Ovary (tissue), 7 donors: ENCODE measurements at regions not wholly inside any gene's neighbourhood (a gene's known extent, or its start where the extent isn't known, plus 50 kb on each side); places are given as distances from the start of the nearest gene placed in this dataset.

Experiments
- DNase-seq, 5 donors: peaks; one replicate each; pipeline ENCODE4 v3.0.0-alpha.2; 2019 to 2020
- H3K27ac ChIP-seq, 2 donors: fragments of 200-600 bp; one replicate each; pipeline versions ENCODE4 v1.5.1 to v1.8.0; 2019 to 2022
- H3K27me3 ChIP-seq: fragments of 200-600 bp; one replicate; pipeline ENCODE4 v1.8.0; 2022
- H3K36me3 ChIP-seq: fragments of 200-600 bp; sonication (generic); one replicate; pipeline ENCODE4 v1.5.1; 2019
- H3K4me1 ChIP-seq: one replicate; pipeline ENCODE4 v1.8.1; 2013; ENCODE audit warnings: mild to moderate bottlenecking, moderate library complexity; ENCODE audit not compliant: insufficient read depth
- H3K4me3 ChIP-seq: fragments of 200-600 bp; sonication (generic); one replicate; pipeline ENCODE4 v1.5.1; 2017
- H3K9me3 ChIP-seq, 2 donors: fragments of 200-600 bp in 1 of 2; sonication (generic) in 1 of 2; one replicate each; pipeline versions ENCODE4 v1.5.1 to v1.8.1; 2013 to 2019; ENCODE audit warnings: mild to moderate bottlenecking in 1 of 2, moderate library complexity in 1 of 2
- EP300 ChIP-seq: sonication (generic); formaldehyde crosslinking; IDR thresholded peaks from one replicate; pipeline ENCODE4 v1.6.1; 2017; ENCODE audit warnings: antibody characterized with exemption
- POLR2A ChIP-seq: fragments of 450-650 bp; IDR thresholded peaks from one replicate; pipeline ENCODE4 v1.6.1; 2017; ENCODE audit warnings: antibody characterized with exemption, mild to moderate bottlenecking, moderate library complexity
- WGBS, 3 donors: extraction: QIAGEN DNeasy Blood & Tissue Kit in 1 of 3; methylation state at CpG; one replicate each; pipeline versions ENCODE4 v1.1.5 to v1.1.7; 2013 to 2017; 5-methylcytosine and 5-hydroxymethylcytosine counted together
- intact Hi-C, 4 donors: fragments of 100-400 bp; cut with DNase I; formaldehyde crosslinking; loops; one replicate each; pipeline versions ENCODE4 v1.11.0 to v1.15.1; 2022 to 2023
- TF ChIP-seq, protein P1 (sequence below), 3 donors: fragments of 450-650 bp in 2 of 3; fragments of 200-600 bp in 1 of 3; IDR thresholded peaks; one replicate each; pipeline versions ENCODE4 v1.5.1 to v1.8.0; 2016 to 2022; ENCODE audit warnings: antibody characterized with exemption in 3 of 3, mild to moderate bottlenecking in 1 of 3
- donor health status: DM: no; HTN: no; CAD: no; lungs with moderate emphysema.
- donor health status: DM: no; HTN: no; CAD: no.
- donor health status: Bipolar disorder and iron deficiency.
- donor health status: DM: no; HTN: no; CAD: no.
- donor health status: DM: yes; HTN: yes; CAD: no.

DNA sequence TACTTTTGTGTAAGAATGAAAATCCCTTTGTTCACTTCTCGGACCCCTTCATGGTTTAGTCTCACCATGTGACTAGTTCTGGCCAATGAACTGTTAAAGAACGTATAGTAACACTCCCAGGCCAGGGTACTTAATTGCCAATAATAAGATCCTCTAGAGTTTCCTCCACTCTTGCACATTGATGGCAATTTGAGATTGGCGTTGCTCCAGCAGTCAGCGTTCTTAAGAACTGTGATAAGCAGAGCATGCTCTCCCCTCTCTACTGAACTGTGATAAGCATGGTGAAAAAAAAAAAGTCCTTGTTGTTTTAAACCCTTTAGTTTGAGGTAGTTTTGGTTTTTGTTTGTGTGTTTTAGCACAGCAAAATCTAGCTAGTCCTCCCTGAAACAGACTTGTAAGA, 854.5 kb downstream of the SLC6A15 start:
- intact Hi-C loops, result no loop called here
- Histone ChIP-seq H3K36me3 (no peaks in the 10 kb centered on the region), H3K4me3 (no peak overlapping the region), H3K4me1 (no peaks in the 10 kb centered on the region), H3K27ac (no peak overlapping the region), H3K27me3 (no peaks in the 10 kb centered on the region), H3K9me3 (no peaks in the 10 kb centered on the region)
- no peak for DNase-seq
- WGBS, 3 donors, result 34 to 44% (median 37%) methylated on average over 4 of the region's 4 CpGs
- TF ChIP-seq EP300 (no peak), POLR2A (no peak)
- TF ChIP-seq, protein P1, sequence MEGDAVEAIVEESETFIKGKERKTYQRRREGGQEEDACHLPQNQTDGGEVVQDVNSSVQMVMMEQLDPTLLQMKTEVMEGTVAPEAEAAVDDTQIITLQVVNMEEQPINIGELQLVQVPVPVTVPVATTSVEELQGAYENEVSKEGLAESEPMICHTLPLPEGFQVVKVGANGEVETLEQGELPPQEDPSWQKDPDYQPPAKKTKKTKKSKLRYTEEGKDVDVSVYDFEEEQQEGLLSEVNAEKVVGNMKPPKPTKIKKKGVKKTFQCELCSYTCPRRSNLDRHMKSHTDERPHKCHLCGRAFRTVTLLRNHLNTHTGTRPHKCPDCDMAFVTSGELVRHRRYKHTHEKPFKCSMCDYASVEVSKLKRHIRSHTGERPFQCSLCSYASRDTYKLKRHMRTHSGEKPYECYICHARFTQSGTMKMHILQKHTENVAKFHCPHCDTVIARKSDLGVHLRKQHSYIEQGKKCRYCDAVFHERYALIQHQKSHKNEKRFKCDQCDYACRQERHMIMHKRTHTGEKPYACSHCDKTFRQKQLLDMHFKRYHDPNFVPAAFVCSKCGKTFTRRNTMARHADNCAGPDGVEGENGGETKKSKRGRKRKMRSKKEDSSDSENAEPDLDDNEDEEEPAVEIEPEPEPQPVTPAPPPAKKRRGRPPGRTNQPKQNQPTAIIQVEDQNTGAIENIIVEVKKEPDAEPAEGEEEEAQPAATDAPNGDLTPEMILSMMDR (IDR thresholded peaks at IDR 0.05), result no peak

DNA sequence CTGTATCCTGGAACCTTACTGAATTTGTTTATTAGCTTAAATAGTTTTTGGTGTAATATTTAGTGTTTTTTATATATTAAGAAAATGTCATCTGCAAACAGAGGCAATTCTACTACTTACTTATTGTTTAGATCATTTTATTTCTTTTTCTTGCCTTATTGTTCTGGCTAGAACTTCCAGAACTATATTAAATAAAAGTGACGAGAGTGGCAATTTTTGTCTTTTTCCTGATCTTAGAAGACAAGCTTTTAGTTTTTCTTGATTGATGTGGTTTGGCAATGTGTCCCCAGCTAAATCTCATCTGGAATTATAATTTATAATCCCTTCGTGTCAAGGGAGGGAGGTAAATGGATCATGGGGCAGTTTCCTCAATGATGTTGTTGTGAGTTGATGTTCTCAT, 857.8 kb downstream of the SLC6A15 start:
- Histone ChIP-seq H3K4me1 (no peaks in the 10 kb centered on the region), H3K27ac (no peak overlapping the region), H3K36me3 (no peaks in the 10 kb centered on the region), H3K9me3 (no peaks in the 10 kb centered on the region), H3K4me3 (no peak overlapping the region), H3K27me3 (peaks cover 5% of the 10 kb centered on the region)
- TF ChIP-seq, protein P1 (IDR thresholded peaks at IDR 0.05), result no peak
- 77 to 86% (median 85%) methylated on average over 2 of the region's 2 CpGs for WGBS, 3 donors
- intact Hi-C loops, result no loop called here
- DNase-seq, result no peak

DNA sequence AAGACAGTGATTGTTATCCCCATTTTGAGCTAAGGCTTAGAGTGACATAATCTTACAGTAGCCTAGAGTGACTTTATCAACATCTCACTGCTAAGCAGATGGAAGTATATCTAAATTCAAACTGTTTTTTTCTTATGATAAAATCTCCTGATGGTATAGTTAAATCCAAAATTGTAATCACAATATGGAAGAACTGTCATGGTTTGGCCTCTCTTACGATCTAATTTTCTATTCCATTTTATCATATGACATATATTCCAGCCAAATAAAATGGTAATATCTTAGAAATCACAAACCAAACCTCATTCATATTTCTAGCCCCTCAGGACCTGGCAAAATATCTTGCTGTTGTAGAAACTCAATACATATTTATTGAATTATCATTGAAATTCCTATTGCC, 864.7 kb downstream of the SLC6A15 start:
- TF ChIP-seq, protein P1 (IDR thresholded peaks at IDR 0.05), result no peak
- TF ChIP-seq EP300 (no peak), POLR2A (no peak)
- H3K27me3 ChIP-seq, result peaks cover 5% of the 10 kb centered on the region
- no peaks in the 10 kb centered on the region for H3K9me3 ChIP-seq
- no peak overlapping the region for H3K27ac ChIP-seq
- WGBS, 3 donors, result 81 to 88% (median 88%) methylated on average over 1 of the region's 1 CpG
- no peaks in the 10 kb centered on the region for H3K4me1 ChIP-seq
- H3K36me3 ChIP-seq, result no peaks in the 10 kb centered on the region
- intact Hi-C loops, result no loop called here
- H3K4me3 ChIP-seq, result no peak overlapping the region
- no peak for DNase-seq

DNA sequence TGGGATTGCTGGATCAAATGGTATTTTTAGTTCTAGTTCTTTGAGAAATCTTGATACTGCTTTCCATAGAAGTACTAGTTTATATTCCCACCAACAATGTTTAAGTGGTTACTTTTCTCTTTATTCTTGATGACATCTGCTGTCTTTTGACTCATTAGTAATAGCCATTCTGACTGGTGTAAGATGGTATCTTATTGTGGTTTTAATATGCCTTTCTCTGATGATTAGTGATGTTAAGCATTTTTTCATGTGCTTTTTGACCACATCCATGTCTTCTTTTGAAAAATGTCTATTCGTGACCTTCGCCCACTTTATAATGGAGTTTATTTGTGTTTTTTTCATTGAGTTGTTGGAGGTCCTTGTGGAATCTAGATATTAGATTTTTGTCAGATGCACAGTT, 865.7 kb downstream of the SLC6A15 start:
- Histone ChIP-seq H3K4me3 (no peak overlapping the region), H3K27me3 (peaks cover 5% of the 10 kb centered on the region), H3K9me3 (no peaks in the 10 kb centered on the region), H3K4me1 (no peaks in the 10 kb centered on the region), H3K27ac (no peak overlapping the region), H3K36me3 (no peaks in the 10 kb centered on the region)
- intact Hi-C loops, result no loop called here
- no peak for DNase-seq
- WGBS, 3 donors, result 90 to 99% (median 96%) methylated on average over 2 of the region's 2 CpGs
- TF ChIP-seq, protein P1 (IDR thresholded peaks at IDR 0.05), result no peak

DNA sequence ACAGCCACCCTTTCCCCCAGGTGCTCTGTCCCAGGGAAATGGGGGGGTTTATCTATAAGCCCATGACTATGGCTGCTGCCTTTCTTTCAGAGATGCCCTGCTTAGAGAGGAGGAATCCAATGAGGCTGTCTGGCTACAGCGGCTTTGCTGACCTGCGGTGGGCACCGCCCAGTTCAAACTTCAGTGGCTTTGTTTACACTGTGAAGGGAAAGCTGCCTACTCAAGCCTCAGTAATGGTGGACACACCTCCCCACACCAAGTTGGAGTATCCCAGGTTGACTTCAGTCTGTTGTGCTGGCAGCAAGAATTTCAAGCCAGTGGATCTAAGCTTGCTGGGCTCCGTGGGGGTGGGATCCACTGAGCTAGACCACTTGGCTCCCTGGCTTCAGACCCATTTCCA, 869.2 kb downstream of the SLC6A15 start:
- TF ChIP-seq POLR2A, result no peak
- no peak for TF ChIP-seq EP300
- TF ChIP-seq, protein P1 (IDR thresholded peaks at IDR 0.05), result no peak
- intact Hi-C loops, result no loop called here

More for the DNA sequence above, 869.2 kb downstream of the SLC6A15 start:
- no peak for DNase-seq
- Histone ChIP-seq H3K9me3 (no peaks in the 10 kb centered on the region), H3K27me3 (no peaks in the 10 kb centered on the region), H3K4me1 (no peaks in the 10 kb centered on the region), H3K27ac (no peak overlapping the region), H3K36me3 (no peaks in the 10 kb centered on the region), H3K4me3 (no peak overlapping the region)
- WGBS, 3 donors, result 89 to 94% (median 94%) methylated on average over 4 of the region's 4 CpGs
